Keratinocyte (primary cell): ENCODE measurements at regions not wholly inside any gene's neighbourhood (a gene's known extent, or its start where the extent isn't known, plus 50 kb on each side); places are given as distances from the start of the nearest gene placed in this dataset.

Source experiments
- EZH2 ChIP-seq: IDR thresholded peaks from one replicate; pipeline ENCODE4 v1.6.1; 2012; ENCODE audit warnings: inconsistent platforms, mild to moderate bottlenecking, low read length, moderate library complexity
- TF ChIP-seq, protein P1 (sequence below), 3 experiments: IDR thresholded peaks in 1 of 3; conservative IDR thresholded peaks in 1 of 3; optimal IDR thresholded peaks in 1 of 3; 2 replicates in 2 of 3; 3 replicates in 1 of 3; pipeline versions ENCODE3 to v1.5.1; 2011; ENCODE audit warnings: low read length in 3 of 3, mild to moderate bottlenecking in 3 of 3, moderate library complexity in 2 of 3, control low read depth in 1 of 3, inconsistent platforms in 1 of 3; ENCODE audit not compliant: insufficient read depth in 2 of 3; ENCODE audit errors: extremely low read depth in 1 of 3

DNA sequence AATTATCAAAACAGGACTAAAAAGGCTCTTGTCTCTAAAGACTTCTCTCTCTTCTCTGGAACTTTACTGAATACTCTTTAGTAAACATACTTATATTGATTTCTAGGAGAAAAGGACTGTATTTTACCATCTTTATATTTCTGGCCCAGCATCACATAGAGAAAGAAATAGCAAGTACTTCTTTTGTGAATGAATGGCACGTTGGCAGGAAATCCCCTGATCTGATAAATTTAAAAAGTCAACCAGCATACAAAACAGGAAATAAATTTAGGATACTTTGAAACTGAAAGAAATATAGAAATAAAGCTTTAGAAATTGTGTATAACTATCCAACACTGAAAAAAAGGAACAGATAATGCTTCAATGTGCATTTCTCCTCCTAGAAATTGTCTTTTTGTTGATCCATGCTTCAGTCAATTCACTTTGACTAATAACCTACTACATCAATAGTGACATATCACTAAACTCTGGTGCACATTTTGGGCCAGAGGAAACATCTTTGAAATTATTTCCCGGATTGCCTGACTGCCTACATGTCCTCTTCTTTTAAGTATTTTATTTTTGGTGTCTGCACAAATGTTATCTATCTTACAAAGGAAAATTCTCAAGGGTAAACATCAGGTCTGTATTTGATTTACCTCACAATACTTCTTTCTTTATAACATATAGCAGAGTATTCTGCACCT is 183.5 kb upstream of the FSTL5 start:
- TF ChIP-seq, protein P1, sequence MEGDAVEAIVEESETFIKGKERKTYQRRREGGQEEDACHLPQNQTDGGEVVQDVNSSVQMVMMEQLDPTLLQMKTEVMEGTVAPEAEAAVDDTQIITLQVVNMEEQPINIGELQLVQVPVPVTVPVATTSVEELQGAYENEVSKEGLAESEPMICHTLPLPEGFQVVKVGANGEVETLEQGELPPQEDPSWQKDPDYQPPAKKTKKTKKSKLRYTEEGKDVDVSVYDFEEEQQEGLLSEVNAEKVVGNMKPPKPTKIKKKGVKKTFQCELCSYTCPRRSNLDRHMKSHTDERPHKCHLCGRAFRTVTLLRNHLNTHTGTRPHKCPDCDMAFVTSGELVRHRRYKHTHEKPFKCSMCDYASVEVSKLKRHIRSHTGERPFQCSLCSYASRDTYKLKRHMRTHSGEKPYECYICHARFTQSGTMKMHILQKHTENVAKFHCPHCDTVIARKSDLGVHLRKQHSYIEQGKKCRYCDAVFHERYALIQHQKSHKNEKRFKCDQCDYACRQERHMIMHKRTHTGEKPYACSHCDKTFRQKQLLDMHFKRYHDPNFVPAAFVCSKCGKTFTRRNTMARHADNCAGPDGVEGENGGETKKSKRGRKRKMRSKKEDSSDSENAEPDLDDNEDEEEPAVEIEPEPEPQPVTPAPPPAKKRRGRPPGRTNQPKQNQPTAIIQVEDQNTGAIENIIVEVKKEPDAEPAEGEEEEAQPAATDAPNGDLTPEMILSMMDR (optimal IDR thresholded peaks at IDR 0.05 in 1 of 3, IDR thresholded peaks at IDR 0.05 in 1 of 3, conservative IDR thresholded peaks at IDR 0.05 in 1 of 3; ENCODE audit: extremely low read depth in 1 of 3, insufficient read depth in 2 of 3, low read length in 3 of 3): no peak
- no peak for TF ChIP-seq EZH2
